COLO668 (cell line): ENCODE measurements at regions not wholly inside any gene's neighbourhood (a gene's known extent, or its start where the extent isn't known, plus 50 kb on each side); places are given as distances from the start of the nearest gene placed in this dataset.
A peak's percentile ranks its signal among the peaks of the same experiment; 100 is the strongest.

ENCODE experiments used
- DNase-seq: peaks from one replicate; lab custom pipeline; 2025; ENCODE audit not compliant: unreplicated experiment; lab: John Stamatoyannopoulos, UW

DNA sequence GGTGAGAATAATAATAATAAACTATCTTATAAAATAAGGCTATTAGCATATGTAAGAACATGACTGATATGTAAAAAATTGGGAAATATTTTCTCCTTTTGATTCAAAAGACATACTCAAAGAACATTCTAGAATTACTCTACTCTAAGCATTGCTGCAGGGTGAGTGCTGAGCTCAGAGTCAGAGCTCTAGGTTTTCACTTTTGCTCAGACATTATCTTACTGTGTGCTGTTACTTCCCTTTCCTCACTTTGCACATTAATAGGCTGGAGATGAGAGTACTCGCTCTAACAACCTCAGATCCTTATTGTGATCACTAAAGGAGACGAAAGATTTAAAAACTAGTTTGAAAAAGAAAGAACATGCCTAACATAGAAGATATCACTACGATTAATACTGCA lies 99.4 kb upstream of the C9orf72 start:
- DNase-seq, result no peak

GRCh38 chr9:27673641-27674040 lies 100.4 kb upstream of the C9orf72 start:
- no peak for DNase-seq

GRCh38 chr9:27675354-27675753 lies 102.1 kb upstream of the C9orf72 start:
- no peak for DNase-seq

DNA sequence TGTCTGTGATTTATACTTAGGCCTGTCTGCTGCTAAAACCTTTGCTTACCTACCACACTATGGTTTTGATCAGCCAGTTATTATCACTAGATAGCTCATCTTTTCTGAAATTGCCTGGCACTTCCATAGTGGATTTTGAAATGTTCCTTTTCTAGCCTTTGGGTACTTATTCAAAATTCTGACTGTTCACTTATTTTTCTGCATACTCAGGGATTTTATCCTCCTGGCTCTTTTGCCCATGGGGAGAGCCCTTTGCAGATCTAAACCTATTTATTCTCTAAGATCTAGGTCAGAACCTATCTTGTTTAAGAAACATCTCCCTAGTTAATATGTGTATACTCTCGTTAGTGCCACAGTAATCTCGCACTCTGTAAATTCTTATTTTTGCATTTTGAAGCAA lies 103.5 kb upstream of the C9orf72 start:
- no peak for DNase-seq

GRCh38 chr9:27679338-27679737 lies 106.1 kb upstream of the C9orf72 start:
- DNase-seq, result no peak

DNA sequence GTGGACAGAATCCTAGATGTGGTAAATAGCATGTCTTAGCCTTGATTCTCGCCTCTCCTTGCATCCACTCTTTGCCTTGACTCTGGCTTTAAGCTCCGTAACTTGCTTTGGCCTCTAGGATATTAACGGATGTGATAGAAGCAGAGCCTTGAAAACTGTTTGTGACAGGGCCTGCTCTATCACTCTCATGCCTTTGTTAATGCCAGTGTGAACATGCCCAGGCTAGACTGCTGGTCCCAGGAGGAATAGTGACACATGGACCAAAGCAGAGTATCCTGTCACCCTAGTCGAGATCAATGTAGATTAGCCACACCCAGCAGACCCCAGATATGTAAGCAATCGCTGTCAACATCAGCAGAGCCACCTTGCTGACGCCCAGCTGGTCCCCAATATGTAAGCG lies 109.9 kb upstream of the C9orf72 start:
- DNase-seq, result no peak

DNA sequence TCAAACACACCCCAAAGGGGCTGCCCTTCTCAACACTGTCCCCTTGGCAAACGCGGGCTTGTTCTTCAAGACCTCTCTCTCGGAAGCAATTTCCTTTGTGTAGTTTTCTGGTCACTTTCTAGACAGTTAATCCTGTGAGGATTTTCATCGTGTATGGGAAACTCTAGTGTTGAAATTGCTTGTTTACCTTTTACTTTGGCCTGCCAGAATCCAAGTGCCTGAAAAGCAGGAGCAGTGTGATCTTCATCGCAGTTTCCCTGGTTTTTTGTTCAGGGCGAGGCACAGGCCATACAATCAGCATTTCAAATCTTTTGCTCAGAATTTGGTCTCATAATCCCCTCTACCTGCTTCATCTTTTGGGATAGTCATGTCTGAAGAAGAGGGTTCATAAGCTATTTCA lies 115.7 kb upstream of the C9orf72 start:
- DNase-seq, result no peak

DNA sequence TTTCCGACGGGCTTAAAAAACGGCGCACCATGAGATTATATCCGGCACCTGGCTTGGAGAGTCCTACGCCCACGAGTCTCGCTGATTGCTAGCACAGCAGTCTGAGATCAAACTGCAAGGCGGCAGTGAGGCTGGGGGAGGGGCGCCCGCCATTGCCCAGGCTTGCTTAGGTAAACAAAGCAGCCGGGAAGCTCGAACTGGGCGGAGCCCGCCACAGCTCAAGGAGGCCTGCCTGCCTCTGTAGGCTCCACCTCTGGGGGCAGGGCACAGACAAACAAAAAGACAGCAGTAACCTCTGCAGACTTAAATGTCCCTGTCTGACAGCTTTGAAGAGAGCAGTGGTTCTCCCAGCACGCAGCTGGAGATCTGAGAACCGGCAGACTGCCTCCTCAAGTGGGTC lies 117.5 kb upstream of the C9orf72 start:
- DNase-seq, result peak; percentile 48

GRCh38 chr9:27699621-27700020 lies 126.3 kb upstream of the C9orf72 start:
- no peak for DNase-seq

- no peak for DNase-seq
Observed at GRCh38 chr9:27701016-27701415, 127.7 kb upstream of the C9orf72 start.

GRCh38 chr9:27701587-27701986 lies 128.3 kb upstream of the C9orf72 start:
- no peak for DNase-seq

GRCh38 chr9:27703216-27703980 lies 130.1 kb upstream of the C9orf72 start:
- DNase-seq, result no peak

GRCh38 chr9:27711241-27711640 lies 138.0 kb upstream of the C9orf72 start:
- DNase-seq, result no peak

GRCh38 chr9:27712806-27713205 lies 139.5 kb upstream of the C9orf72 start:
- DNase-seq, result no peak

- no peak for DNase-seq
Observed at GRCh38 chr9:27714388-27714787, 141.1 kb upstream of the C9orf72 start.

DNA sequence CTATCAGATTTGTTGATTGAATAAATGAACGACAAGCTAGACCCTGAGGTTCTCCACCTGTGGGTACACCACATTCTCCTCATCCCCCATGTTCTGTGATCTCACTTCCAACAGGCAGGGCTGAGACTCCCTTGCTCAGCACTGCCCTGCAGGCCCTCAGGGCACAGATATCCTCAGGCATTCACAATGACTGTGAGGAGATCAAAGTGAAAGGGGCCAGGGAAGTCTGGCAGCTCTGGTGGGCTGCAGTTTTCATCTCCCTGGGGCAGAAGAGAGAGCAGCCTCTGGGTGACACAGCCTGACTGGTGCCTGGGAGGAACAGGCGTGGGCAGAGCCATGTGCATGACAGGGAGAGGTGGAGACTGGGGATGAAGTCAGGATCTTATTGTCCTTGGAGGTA lies 142.4 kb upstream of the C9orf72 start:
- DNase-seq, result no peak

- DNase-seq, result no peak
Observed at GRCh38 chr9:27717991-27718390, 144.7 kb upstream of the C9orf72 start.

DNA sequence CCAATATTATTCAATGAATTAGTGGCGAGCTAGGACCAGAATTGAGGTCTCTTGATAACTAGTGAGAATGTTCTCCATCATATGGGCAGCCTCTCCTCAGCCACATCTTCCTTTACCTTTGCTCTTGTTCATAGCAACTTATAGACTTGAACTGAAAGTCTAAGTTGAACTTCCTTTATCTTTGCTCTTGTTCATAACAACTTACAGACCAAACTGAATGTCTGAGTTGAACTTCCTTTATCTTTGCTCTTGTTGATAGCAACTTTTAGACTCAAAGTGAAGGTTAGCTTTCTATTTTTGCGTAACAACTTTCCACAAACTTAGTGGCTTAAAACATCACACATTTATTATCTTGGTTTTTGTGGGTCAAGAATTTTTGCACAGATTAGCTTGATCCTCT lies 146.4 kb upstream of the C9orf72 start:
- no peak for DNase-seq

GRCh38 chr9:27722866-27723265 lies 149.6 kb upstream of the C9orf72 start:
- DNase-seq, result no peak

- peak; percentile 86 for DNase-seq
Observed at GRCh38 chr9:27726244-27727081, 153.2 kb upstream of the C9orf72 start.

- no peak for DNase-seq
Observed at GRCh38 chr9:27732494-27732893, 159.2 kb upstream of the C9orf72 start.

GRCh38 chr9:27743490-27743889 lies 170.2 kb upstream of the C9orf72 start:
- no peak for DNase-seq
